ENCODE measurements at regions not wholly inside any gene's neighbourhood (a gene's known extent, or its start where the extent isn't known, plus 50 kb on each side); places are given as distances from the start of the nearest gene placed in this dataset.

DNA sequence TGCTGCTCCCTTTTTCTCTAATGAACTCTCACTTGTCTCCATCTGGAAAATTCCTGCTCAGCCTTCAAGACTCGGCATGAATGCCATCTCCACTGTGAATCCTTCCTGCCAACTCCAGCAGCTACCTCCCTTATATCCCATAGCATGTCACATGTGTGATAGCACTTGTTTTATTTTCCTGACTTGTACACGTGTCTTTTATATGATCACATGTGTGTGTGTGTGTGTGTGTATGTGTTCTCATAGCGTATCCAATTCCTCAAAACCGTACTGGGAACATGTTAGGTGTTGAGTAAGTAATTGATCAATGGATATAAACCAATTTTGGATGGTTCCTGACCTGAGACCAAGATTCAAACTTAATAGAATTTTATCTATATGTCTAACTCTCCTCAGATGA lies 1107.7 kb downstream of the GALC start:
- no peaks in the 10 kb centered on the region for H3K36me3 ChIP-seq
- no peak overlapping the region for H3K27ac ChIP-seq (replicated peaks)
- no peaks in the 10 kb centered on the region for H3K4me1 ChIP-seq
- intact Hi-C loops (cut with micrococcal nuclease), result no loop called here
- TF ChIP-seq, protein P1, sequence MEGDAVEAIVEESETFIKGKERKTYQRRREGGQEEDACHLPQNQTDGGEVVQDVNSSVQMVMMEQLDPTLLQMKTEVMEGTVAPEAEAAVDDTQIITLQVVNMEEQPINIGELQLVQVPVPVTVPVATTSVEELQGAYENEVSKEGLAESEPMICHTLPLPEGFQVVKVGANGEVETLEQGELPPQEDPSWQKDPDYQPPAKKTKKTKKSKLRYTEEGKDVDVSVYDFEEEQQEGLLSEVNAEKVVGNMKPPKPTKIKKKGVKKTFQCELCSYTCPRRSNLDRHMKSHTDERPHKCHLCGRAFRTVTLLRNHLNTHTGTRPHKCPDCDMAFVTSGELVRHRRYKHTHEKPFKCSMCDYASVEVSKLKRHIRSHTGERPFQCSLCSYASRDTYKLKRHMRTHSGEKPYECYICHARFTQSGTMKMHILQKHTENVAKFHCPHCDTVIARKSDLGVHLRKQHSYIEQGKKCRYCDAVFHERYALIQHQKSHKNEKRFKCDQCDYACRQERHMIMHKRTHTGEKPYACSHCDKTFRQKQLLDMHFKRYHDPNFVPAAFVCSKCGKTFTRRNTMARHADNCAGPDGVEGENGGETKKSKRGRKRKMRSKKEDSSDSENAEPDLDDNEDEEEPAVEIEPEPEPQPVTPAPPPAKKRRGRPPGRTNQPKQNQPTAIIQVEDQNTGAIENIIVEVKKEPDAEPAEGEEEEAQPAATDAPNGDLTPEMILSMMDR (IDR thresholded peaks at IDR 0.05; ENCODE audit: borderline replicate concordance), result no peak
- no peak for DNase-seq
- no peak overlapping the region for H3K4me3 ChIP-seq
- no peaks in the 10 kb centered on the region for H3K27me3 ChIP-seq (ENCODE audit: low read depth)
- peaks cover 25% of the 10 kb centered on the region for H3K9me3 ChIP-seq (replicated peaks)

- Histone ChIP-seq H3K36me3 (no peaks in the 10 kb centered on the region), H3K27me3 (ENCODE audit: low read depth) (no peaks in the 10 kb centered on the region), H3K27ac (replicated peaks) (no peak overlapping the region), H3K4me3 (no peak overlapping the region), H3K4me1 (no peaks in the 10 kb centered on the region), H3K9me3 (replicated peaks) (peaks cover 33% of the 10 kb centered on the region)
- no peak for DNase-seq
- intact Hi-C loops (cut with micrococcal nuclease), result no loop called here
- TF ChIP-seq, protein P1 (IDR thresholded peaks at IDR 0.05; ENCODE audit: borderline replicate concordance), result no peak
Measured at GRCh38 chr14:86884498-86884897, 1108.5 kb downstream of the GALC start.

GRCh38 chr14:86882818-86883217 lies 1110.2 kb downstream of the GALC start:
- intact Hi-C loops (cut with micrococcal nuclease), result no loop called here
- H3K4me3 ChIP-seq, result no peak overlapping the region
- H3K9me3 ChIP-seq (replicated peaks), result peaks cover 20% of the 10 kb centered on the region
- no peaks in the 10 kb centered on the region for H3K27me3 ChIP-seq (ENCODE audit: low read depth)
- no peak overlapping the region for H3K27ac ChIP-seq (replicated peaks)
- no peaks in the 10 kb centered on the region for H3K36me3 ChIP-seq
- TF ChIP-seq, protein P1 (IDR thresholded peaks at IDR 0.05; ENCODE audit: borderline replicate concordance), result no peak
- DNase-seq, result no peak
- no peaks in the 10 kb centered on the region for H3K4me1 ChIP-seq

GRCh38 chr14:86865934-86866333 lies 1127.0 kb downstream of the GALC start:
- Histone ChIP-seq H3K27ac (replicated peaks) (no peak overlapping the region), H3K9me3 (replicated peaks) (no peaks in the 10 kb centered on the region), H3K36me3 (no peaks in the 10 kb centered on the region), H3K27me3 (ENCODE audit: low read depth) (no peaks in the 10 kb centered on the region), H3K4me1 (no peaks in the 10 kb centered on the region), H3K4me3 (no peak overlapping the region)
- intact Hi-C loops (cut with micrococcal nuclease), result no loop called here
- no peak for DNase-seq
- TF ChIP-seq, protein P1 (IDR thresholded peaks at IDR 0.05; ENCODE audit: borderline replicate concordance), result no peak

DNA sequence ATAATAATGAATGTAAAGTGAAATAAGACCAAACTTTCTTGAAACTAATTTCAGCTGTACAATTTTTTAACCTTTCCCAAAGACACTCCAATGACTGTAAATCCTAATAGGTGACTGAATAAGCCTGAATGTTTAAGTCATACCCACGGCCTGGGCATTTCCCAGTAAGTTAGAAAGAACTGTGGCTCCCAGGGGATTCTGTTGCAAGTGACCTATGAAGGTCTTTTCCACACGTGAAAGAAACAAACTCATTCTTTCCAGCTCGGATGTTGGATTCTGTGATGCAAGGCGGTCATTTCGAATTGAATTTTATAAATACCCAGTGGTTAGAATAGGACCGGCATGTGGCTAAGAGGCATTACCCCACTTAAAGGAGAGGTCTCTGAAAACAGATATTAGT lies 1134.4 kb downstream of the GALC start:
- DNase-seq, result no peak
- intact Hi-C loops (cut with micrococcal nuclease), result no loop called here

More for the DNA sequence above, 1134.4 kb downstream of the GALC start:
- Histone ChIP-seq H3K4me1 (no peaks in the 10 kb centered on the region), H3K36me3 (no peaks in the 10 kb centered on the region), H3K27me3 (ENCODE audit: low read depth) (no peaks in the 10 kb centered on the region), H3K27ac (replicated peaks) (no peak overlapping the region), H3K9me3 (replicated peaks) (no peaks in the 10 kb centered on the region), H3K4me3 (no peak overlapping the region)
- TF ChIP-seq, protein P1 (IDR thresholded peaks at IDR 0.05; ENCODE audit: borderline replicate concordance), result no peak
